ENCODE measurements at regions not wholly inside any gene's neighbourhood (a gene's known extent, or its start where the extent isn't known, plus 50 kb on each side); places are given as distances from the start of the nearest gene placed in this dataset.

DNA sequence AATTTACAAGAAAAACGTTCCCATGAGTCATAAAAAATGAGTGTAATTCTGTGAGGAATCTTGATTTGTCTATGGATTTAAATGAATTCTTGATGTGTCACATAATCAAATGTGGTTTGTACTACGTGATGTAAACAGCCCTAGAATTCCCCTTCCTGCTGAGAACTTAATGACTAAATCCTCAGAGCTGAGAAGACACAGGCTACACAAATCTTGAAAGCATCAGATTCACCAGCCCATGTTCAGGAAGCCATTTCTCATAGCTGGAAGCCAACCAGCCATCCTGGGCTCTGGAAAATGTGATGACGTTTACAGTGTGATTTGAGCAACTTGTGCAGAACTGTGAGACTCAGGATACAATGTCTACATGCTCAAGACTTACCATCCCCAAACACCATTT is 193.7 kb upstream of the MME start:
- TF ChIP-seq, protein P1, sequence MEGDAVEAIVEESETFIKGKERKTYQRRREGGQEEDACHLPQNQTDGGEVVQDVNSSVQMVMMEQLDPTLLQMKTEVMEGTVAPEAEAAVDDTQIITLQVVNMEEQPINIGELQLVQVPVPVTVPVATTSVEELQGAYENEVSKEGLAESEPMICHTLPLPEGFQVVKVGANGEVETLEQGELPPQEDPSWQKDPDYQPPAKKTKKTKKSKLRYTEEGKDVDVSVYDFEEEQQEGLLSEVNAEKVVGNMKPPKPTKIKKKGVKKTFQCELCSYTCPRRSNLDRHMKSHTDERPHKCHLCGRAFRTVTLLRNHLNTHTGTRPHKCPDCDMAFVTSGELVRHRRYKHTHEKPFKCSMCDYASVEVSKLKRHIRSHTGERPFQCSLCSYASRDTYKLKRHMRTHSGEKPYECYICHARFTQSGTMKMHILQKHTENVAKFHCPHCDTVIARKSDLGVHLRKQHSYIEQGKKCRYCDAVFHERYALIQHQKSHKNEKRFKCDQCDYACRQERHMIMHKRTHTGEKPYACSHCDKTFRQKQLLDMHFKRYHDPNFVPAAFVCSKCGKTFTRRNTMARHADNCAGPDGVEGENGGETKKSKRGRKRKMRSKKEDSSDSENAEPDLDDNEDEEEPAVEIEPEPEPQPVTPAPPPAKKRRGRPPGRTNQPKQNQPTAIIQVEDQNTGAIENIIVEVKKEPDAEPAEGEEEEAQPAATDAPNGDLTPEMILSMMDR (IDR thresholded peaks at IDR 0.05; ENCODE audit: extremely low read depth, insufficient read depth, missing control alignments): no peak
- no peak for DNase-seq (ENCODE audit: low spot score)
- in situ Hi-C loops (cut with MboI; ENCODE audit: low pct_unique_long_range_greater_than_20kb, low sequenced_read_pairs, unreplicated experiment): no loop called here

DNA sequence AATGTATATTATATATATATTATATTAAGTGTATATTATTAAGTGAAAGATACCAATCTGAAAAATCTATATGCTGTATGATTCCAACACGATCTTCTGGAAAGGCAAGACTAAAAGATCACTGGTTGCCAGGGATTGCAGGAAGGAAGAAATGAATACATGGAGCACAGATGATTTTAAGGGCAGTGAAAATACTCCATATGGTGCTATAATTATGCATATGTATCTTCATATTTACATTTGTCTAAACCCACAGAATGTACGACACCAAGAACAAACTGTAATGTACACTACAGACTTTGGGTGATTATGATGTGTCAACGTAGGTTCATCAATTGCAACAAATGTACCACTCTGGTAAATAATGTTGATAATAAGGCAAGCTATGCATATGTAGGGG is 194.7 kb upstream of the MME start:
- DNase-seq (ENCODE audit: low spot score): no peak
- TF ChIP-seq, protein P1 (IDR thresholded peaks at IDR 0.05; ENCODE audit: extremely low read depth, insufficient read depth, missing control alignments): no peak
- in situ Hi-C loops (cut with MboI; ENCODE audit: low pct_unique_long_range_greater_than_20kb, low sequenced_read_pairs, unreplicated experiment): no loop called here

DNA sequence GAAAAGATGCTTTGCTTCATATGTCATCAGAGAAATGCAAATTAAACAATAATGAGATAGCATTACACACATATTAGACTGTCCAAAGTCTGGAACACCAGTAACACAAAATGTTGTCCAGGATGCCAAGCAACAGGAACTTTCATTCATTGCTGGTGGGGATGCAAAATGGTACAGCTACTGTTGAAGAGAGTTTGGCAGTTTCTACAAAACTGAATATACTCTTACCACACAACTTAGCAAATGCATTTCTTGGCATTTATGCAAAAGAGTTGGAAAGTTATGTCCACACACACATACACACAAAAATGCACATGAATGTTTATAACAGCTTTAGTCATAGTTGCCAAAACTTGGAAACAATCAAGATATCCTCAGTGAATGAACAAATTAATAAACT is 195.2 kb upstream of the MME start:
- DNase-seq (ENCODE audit: low spot score): no peak
- TF ChIP-seq, protein P1 (IDR thresholded peaks at IDR 0.05; ENCODE audit: extremely low read depth, insufficient read depth, missing control alignments): no peak
- in situ Hi-C loops (cut with MboI; ENCODE audit: low pct_unique_long_range_greater_than_20kb, low sequenced_read_pairs, unreplicated experiment): no loop called here

DNA sequence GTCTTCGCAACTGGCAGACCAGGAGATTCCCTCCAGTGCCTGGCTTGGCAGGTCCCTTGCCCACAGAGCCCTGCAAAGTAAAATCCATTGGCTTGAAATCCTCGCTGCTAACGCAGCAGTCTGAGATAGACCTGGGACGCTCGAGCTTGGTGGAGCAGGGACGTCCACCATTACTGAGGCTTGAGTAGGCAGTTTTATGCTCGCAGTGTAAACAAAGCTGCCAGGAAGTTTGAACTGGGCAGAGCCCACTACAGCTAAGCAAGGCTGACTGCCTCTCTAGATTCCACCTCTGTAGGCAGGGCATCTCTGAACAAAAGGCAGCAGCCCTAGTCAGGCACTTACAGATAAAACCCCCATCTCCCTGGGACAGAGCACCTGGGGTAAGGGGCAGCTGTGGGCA is 205.0 kb upstream of the MME start:
- TF ChIP-seq, protein P1 (IDR thresholded peaks at IDR 0.05; ENCODE audit: extremely low read depth, insufficient read depth, missing control alignments): no peak
- in situ Hi-C loops (cut with MboI; ENCODE audit: low pct_unique_long_range_greater_than_20kb, low sequenced_read_pairs, unreplicated experiment): no loop called here
- no peak for DNase-seq (ENCODE audit: low spot score)

DNA sequence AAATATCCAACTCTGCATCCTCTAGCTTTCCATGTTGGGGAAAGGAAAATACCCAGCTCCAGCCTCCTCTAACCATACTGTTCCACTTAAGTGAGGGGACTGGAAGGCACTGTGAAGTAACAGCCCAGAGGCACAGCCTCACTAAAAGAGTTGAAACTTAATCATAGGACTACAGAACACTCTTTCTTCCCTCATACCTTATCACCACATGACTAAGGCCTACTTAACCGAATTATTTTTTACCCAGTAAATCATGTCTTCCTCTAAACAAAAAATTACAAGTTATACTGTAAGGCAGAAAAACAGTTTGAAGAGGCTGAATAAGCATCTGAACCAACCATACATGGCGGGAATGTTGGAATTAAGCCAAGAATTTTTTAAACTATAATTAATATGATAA is 207.4 kb upstream of the MME start:
- TF ChIP-seq, protein P1 (IDR thresholded peaks at IDR 0.05; ENCODE audit: extremely low read depth, insufficient read depth, missing control alignments): no peak

DNA sequence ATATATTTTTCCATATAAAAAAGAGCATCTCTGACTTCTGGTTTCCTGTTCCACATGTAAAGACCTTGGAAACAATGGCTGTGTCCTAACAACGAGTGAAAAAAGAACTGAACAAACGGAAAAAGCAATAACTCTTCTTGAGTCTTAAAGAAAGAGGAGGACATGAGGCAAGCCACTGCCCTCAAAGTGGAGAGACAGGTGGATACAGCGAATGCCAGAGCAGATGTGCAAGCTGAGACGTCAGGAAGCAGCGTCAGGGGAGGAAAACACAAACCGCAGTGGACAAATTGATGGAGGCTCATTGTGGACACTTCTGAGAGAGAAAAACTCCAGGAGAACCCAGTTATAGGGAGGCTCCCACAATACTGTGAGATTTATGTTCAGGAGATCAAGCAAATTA is 208.0 kb upstream of the MME start:
- TF ChIP-seq, protein P1 (IDR thresholded peaks at IDR 0.05; ENCODE audit: extremely low read depth, insufficient read depth, missing control alignments): no peak
- in situ Hi-C loops (cut with MboI; ENCODE audit: low pct_unique_long_range_greater_than_20kb, low sequenced_read_pairs, unreplicated experiment): no loop called here
- DNase-seq (ENCODE audit: low spot score): no peak

More for the DNA sequence above, 207.4 kb upstream of the MME start:
- in situ Hi-C loops (cut with MboI; ENCODE audit: low pct_unique_long_range_greater_than_20kb, low sequenced_read_pairs, unreplicated experiment): no loop called here
- no peak for DNase-seq (ENCODE audit: low spot score)

DNA sequence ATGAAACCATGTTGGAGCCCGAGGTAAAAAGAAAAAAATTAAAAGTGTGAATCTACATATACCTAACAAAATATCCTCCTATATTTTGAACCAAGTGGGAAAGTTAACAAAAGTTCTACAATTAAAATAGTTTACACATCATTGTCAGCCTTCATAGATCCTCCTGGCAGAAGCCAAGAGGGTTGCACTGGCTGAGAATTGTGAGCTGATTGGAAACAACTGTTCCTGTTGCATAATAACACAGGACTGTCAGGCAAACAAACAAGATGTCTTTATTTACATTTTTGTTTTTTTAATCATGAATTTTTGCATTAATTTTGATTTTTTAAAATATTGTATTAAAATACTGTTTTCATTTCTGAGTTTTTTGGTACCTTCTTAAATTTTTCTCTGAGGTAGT is 215.2 kb upstream of the MME start:
- in situ Hi-C loops (cut with MboI; ENCODE audit: low pct_unique_long_range_greater_than_20kb, low sequenced_read_pairs, unreplicated experiment): no loop called here
- no peak for DNase-seq (ENCODE audit: low spot score)
- TF ChIP-seq, protein P1 (IDR thresholded peaks at IDR 0.05; ENCODE audit: extremely low read depth, insufficient read depth, missing control alignments): no peak
